HEK293 (cell line): ENCODE measurements at regions not wholly inside any gene's neighbourhood (a gene's known extent, or its start where the extent isn't known, plus 50 kb on each side); places are given as distances from the start of the nearest gene placed in this dataset.
"Not testable (repeated sequence)": the region's sequence is repeated elsewhere in the genome, so short reads cannot be mapped to it uniquely, and the experiment has no call there.

Experiments
- PBX3 ChIP-seq: sonication (generic); formaldehyde crosslinking; IDR thresholded peaks from 2 replicates; pipeline ENCODE4 v1.8.1; 2022; ENCODE audit warnings: mild to moderate bottlenecking, moderate library complexity, missing genetic modification reagents
- YY1 ChIP-seq: fragments of 450-650 bp; formaldehyde crosslinking; IDR thresholded peaks from 2 replicates; pipeline ENCODE4 v1.5.1; 2018; ENCODE audit warnings: missing biosample characterization, missing genetic modification characterization
- ZNF350 ChIP-seq: fragments of 450-650 bp; formaldehyde crosslinking; IDR thresholded peaks from 2 replicates; pipeline ENCODE4 v1.5.0; 2017; ENCODE audit warnings: missing biosample characterization, mild to moderate bottlenecking, missing genetic modification characterization
- ZNF423 ChIP-seq: fragments of 450-650 bp; formaldehyde crosslinking; IDR thresholded peaks from 2 replicates; pipeline ENCODE4 v1.5.1; 2016; ENCODE audit warnings: missing biosample characterization, missing genetic modification characterization
- ZNF660 ChIP-seq: fragments of 450-650 bp; IDR thresholded peaks from 2 replicates; pipeline ENCODE4 v1.5.1; 2018; ENCODE audit warnings: missing biosample characterization, mild to moderate bottlenecking, missing genetic modification characterization
- TF ChIP-seq, protein P1 (sequence below): fragments of 450-650 bp; formaldehyde crosslinking; IDR thresholded peaks from 2 replicates; pipeline ENCODE4 v1.5.1; 2016; ENCODE audit warnings: missing biosample characterization, missing genetic modification characterization
- TF ChIP-seq, protein P2 (sequence below): fragments of 450-650 bp; formaldehyde crosslinking; IDR thresholded peaks from 2 replicates; pipeline ENCODE4 v1.5.1; 2016; ENCODE audit warnings: missing biosample characterization, missing genetic modification characterization
- TF ChIP-seq, protein P3 (sequence below): fragments of 450-650 bp; formaldehyde crosslinking; IDR thresholded peaks from 2 replicates; pipeline ENCODE4 v1.5.1; 2016; ENCODE audit warnings: missing biosample characterization, missing genetic modification characterization, borderline replicate concordance

- not testable (repeated sequence) for TF ChIP-seq ZNF350; PBX3 (CRISPR knock-in tag); ZNF423 (tag by site-specific recombination); ZNF660 (tag by site-specific recombination); YY1 (tag by site-specific recombination)
- TF ChIP-seq, protein P1, sequence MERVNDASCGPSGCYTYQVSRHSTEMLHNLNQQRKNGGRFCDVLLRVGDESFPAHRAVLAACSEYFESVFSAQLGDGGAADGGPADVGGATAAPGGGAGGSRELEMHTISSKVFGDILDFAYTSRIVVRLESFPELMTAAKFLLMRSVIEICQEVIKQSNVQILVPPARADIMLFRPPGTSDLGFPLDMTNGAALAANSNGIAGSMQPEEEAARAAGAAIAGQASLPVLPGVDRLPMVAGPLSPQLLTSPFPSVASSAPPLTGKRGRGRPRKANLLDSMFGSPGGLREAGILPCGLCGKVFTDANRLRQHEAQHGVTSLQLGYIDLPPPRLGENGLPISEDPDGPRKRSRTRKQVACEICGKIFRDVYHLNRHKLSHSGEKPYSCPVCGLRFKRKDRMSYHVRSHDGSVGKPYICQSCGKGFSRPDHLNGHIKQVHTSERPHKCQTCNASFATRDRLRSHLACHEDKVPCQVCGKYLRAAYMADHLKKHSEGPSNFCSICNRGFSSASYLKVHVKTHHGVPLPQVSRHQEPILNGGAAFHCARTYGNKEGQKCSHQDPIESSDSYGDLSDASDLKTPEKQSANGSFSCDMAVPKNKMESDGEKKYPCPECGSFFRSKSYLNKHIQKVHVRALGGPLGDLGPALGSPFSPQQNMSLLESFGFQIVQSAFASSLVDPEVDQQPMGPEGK (tag by site-specific recombination), result not testable (repeated sequence)
- TF ChIP-seq, protein P2, sequence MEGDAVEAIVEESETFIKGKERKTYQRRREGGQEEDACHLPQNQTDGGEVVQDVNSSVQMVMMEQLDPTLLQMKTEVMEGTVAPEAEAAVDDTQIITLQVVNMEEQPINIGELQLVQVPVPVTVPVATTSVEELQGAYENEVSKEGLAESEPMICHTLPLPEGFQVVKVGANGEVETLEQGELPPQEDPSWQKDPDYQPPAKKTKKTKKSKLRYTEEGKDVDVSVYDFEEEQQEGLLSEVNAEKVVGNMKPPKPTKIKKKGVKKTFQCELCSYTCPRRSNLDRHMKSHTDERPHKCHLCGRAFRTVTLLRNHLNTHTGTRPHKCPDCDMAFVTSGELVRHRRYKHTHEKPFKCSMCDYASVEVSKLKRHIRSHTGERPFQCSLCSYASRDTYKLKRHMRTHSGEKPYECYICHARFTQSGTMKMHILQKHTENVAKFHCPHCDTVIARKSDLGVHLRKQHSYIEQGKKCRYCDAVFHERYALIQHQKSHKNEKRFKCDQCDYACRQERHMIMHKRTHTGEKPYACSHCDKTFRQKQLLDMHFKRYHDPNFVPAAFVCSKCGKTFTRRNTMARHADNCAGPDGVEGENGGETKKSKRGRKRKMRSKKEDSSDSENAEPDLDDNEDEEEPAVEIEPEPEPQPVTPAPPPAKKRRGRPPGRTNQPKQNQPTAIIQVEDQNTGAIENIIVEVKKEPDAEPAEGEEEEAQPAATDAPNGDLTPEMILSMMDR, result not testable (repeated sequence)
- TF ChIP-seq, protein P3, sequence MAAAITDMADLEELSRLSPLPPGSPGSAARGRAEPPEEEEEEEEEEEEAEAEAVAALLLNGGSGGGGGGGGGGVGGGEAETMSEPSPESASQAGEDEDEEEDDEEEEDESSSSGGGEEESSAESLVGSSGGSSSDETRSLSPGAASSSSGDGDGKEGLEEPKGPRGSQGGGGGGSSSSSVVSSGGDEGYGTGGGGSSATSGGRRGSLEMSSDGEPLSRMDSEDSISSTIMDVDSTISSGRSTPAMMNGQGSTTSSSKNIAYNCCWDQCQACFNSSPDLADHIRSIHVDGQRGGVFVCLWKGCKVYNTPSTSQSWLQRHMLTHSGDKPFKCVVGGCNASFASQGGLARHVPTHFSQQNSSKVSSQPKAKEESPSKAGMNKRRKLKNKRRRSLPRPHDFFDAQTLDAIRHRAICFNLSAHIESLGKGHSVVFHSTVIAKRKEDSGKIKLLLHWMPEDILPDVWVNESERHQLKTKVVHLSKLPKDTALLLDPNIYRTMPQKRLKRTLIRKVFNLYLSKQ (tag by site-specific recombination), result not testable (repeated sequence)
These were observed 4781.6 kb upstream of the OR11H1 start for GRCh38 chr22:10746382-10746781.
